Fibroblast of gingiva (primary cell): ENCODE measurements at regions not wholly inside any gene's neighbourhood (a gene's known extent, or its start where the extent isn't known, plus 50 kb on each side); places are given as distances from the start of the nearest gene placed in this dataset.

Experiments used
- DNase-seq: peaks from one replicate; pipeline ENCODE4 v3.0.0-alpha.2; 2011; ENCODE audit warnings: low read depth

DNA sequence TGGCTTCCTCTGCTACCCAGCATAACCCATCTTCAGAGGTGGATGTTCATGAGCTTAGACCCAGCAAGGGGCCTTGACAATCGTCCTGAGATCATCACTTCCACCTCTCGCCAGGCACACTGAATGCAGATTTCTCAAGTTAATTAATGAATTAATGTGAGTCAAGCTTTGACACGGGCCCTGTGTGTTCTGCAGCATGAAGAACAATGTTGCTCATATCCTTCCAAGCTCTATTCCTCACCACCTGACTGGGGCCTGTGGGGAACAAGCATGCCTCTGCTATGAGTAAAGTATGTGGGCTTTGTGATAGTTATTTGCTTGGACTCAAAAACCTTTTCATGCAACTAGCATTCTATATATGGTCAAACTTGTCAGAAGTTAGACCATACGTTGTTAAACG lies 122.0 kb downstream of the SEC16B start:
- DNase-seq = no peak

DNA sequence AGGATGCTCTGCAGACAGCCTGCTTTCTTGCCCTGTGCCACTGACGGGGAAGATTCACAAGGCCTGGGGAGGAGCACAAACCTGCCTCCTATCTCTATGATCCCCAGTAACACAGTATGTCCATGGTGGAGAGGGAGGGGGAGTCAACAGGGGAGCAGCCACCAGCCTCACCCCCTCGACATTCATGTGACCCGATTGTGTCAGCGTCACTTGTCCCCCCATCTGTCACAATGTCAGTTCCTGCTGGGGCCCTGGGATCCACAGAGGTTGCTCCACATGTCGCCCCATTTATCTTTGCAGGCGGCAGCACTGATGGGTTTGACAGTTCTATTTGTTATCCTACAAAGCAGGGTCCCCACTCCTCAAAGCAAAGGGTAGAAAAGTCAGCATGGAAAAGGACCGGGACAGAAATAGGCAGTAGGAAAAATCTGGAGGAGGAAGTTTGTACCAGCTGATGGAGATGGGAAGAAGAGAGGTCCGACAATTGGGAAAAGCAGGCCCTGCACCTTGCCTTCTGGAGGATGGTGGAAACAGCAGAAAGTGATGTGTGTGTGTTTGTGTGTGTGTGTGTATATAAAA lies 130.9 kb downstream of the SEC16B start:
- no peak for DNase-seq

DNA sequence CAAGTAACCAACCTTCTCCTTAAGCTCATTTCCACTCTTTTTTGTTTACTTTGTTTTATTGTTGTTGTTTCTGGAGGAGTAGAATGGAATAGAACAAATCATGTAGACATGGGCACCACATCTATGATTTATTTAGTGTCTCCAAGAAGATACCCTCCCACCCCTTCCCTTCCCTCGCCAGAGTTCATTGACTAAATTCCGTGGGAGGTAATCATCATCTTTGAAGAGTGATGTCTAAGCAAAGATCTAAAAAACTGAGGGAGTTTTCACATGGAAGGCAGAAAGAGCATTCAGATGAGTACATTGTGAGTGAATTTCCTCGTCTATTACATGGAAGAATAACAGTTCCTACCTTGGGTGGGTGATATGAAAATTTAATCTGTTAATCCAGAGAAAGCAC lies 136.2 kb downstream of the SEC16B start:
- no peak for DNase-seq

DNA sequence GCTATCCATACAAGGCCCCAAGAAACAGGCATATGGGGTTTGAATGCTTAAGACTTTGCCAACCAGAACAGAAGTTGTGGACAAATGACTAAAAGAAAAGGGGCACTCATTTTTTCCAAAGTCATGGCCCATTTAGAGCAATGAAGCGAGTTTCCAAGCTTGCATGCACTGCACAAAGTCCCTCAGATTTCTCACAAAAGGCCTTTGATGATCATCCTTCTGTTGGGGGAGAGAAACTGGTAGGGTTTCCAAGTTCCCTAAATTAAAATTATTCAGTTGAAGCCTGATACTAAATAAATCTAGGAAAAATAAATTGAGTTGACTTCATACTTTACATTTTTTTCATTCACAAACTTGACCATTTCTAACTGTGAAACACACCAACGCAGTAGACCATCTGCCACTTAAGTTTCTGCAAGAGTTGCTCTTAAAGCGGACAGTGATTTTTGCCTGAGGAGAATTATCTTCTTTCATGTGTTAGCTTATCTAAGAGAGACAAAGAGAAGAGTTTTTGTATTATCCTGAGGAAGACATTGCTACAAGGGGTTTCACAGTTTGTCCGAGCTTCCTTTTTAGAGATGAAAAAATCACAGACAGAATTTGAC lies 139.2 kb downstream of the SEC16B start:
- DNase-seq = no peak

DNA sequence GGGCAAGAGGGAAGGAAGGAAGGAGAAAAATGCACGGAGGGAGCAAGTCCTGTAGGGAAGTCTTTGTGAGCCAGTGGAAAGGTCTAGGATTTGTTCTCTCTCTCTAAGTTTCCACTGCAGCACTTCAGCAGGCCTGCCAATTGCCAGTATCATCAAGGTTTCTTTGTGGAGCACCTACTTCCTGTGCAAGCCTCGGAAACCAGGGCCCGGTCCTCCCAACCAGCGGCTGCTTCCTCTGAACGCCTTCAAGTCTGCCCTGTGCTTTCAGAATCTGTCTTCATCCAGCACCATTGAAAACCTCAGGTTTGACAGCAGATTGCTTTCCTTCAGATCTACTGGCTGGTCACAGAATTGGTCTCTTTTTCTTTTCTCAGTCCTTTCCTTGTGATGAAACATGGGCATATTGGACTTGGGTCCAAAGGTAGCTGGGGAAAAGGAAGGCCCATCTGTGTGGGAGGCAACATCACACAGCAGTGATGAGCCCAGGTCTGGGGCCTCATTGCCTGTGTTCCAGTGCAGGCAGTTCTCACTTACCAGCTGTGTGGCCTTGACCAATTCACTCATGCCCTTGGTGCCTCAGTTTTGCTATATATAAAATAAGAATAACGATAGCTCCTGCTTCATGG lies 144.5 kb downstream of the SEC16B start:
- DNase-seq = no peak

DNA sequence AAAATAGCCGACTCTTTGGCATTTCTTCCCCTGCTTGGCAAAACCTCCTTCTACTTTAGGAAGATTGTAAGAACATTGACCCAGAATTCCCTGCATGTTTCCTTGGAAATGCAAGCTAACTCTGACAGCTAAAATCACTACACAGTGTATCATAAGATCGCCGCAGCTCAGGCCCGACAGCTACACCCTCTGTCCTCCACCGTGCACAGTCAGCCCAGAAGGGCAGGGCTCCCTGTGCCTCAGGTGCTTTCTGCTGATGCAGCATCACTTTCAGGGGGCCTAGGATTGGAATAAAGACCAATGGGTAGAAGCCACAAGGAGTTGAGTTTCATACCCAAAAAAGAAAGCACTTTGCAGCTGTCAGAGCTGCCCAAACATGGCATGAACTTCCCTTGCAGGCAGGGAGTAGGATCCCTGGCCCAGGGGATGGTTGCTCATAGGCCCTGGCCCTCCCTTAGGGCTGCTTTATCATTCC lies 145.3 kb downstream of the SEC16B start:
- DNase-seq = no peak

DNA sequence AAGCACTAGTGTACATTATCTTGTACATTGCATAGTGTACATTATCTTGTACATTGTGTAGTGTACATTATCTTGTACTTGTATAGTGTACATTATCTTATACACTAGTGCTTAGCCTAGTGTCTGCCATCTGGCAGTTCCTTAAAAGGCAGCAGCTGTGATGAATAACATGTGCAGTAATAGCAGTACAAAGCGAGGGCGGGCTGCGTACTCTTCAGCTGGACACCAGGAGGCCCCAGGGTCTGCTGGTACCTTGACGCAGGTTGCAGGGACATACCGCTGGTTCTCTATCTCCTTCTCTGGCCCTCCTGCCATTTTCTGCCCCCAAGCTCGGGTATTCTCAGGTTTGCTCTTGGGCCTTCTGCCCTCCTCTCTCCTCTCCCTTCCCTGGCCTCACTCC lies 149.6 kb downstream of the SEC16B start:
- no peak for DNase-seq

DNA sequence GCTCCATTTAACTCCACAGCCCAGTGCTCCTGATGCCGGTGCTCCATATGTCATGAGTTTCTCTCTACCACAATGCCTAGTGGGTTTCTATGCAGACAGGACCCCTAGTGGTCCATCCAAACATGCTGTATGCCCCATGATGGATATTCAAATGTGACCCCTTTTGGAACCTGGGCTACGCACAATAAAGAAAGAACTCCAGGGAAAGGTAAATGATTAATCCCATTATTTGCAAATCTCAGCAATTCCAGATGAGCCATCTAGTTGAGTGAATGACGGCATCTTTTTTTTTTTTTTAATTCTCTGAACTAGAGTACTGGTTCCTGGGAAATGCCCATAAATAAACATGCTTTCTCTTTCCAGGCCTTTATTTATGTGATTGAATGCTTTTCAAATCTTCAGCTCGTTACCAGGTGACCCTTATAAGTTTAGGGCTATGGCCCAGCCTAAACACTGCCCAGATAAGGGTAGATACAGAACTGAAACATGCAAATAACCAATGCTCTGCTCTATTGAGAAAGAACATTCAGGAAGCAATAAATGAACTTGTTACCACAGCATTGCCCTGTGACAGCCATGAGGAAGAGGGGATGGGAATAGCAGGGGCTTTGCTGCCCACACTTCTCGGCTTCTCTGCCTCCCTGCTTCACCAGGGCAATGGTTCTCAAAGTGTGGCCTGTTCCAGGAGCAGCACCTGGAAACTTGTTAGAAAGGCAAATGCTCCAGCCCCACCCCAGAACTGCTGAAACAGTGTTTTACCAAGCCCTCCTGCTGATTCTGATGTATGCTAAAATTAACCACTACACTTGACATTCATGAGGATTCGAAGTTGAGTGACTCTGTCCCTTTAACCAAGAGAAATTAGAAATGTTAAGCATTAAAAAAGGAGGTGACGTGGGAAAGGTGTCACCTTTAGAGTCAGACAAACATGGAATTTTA lies 151.7 kb downstream of the SEC16B start:
- no peak for DNase-seq

DNA sequence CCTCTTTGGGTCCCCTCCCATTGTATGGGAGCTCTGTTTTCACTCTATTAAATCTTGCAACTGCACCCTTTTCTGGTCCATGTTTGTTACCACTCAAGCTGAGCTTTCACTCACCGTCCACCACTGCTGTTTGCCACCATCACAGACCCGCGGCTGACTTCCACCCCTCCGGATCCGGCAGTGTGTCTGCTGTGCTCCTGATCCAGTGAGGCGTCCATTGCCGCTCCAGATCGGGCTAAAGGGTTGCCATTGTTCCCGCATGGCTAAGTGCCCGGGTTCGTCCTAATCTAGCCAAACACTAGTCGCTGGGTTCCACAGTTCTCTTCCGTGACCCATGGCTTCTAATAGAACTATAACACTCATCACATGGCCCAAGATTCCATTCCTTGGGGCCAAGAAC lies 157.2 kb downstream of the SEC16B start:
- no peak for DNase-seq

DNA sequence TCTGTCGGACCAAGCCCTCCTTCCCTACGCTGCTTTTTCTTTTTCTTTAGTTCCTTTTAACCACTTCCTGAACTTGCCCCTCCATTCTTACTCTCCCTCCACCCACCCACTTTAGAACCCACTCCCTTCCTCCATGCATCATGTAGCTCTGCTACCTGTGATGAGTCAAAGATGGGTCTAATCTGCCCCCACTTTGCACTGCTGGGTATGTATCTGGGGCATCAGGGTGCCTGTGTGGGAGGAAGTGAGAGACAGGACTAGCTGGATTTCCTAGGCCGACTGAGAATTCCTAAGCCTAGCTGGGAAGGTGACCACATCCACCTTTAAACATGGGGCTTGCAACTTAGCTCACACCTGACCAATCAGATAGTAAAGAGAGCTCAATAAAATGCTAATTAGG lies 157.7 kb downstream of the SEC16B start:
- DNase-seq = no peak

DNA sequence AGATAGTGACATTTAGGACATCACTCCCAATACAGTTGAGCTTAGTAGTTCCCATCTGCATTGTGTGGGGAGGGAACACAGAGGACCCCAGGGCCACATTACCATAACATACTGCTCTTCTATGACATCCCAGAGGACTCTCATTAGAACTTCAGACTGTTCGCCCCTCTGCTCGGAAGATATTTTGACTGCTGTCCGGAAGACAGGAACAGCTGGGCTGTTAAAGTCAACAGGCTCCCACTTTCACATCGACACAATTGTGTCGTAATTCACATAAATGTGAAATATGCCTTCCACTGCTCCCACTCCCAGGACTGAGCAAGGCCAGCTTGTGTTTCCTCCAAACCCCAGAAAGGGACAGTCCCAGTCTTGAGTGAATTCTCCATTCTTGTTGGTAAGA lies 158.4 kb downstream of the SEC16B start:
- DNase-seq = no peak

DNA sequence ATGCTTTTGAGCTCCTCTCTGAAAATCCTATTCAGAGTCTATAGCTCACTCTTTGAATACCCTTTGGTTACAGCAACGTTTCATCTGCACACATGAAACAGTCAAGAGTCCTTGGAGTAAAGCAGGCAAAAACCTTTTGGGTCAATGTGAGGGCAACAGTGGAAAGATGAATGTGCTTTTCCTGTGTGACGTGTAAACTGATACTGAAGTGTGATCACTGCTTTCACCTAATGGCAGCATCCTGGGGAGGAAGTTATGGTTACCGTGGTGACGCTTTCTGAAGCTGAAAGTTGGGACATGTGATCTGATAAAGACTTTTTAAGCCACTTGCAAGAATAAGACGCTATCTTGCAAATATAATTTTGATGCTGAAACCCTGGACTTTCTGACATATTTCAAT lies 160.0 kb downstream of the SEC16B start:
- no peak for DNase-seq

DNA sequence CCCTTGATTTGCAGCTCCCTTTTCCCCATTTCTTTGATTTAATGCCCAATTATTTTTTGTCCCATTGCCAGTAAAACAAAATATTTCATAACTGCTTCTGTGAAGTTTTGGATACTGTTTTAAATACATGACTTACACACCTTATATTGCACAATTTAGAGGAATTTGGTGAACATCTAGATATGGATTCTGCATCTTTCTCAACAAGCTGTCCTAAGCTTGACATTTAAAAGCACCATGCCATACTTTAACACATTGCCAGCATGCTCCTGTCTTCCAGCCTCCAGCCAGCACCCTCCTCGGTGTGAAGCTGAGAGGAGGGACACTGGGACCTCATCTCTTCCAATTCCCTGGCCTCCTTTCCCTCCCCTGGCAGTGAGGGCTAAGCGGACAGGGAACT lies 167.6 kb downstream of the SEC16B start:
- DNase-seq = no peak

DNA sequence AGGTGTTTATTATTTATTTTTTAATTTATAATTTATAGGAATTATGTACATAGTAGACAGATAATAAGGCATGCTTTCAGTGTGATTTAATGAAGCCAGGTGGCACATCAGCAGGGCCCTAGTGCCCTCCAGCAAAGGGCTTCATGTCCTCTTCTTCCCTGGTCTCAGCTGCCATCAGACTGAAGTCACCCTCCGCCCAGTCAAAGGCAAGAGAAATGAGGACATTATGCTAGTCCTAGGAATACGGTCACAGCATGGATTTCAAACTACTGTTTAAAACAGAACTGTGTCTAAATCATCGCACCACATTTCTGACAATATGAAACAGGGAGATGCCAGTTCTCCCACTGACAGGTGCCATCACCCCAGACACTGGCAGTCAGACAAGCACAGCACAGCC lies 168.1 kb downstream of the SEC16B start:
- no peak for DNase-seq

DNA sequence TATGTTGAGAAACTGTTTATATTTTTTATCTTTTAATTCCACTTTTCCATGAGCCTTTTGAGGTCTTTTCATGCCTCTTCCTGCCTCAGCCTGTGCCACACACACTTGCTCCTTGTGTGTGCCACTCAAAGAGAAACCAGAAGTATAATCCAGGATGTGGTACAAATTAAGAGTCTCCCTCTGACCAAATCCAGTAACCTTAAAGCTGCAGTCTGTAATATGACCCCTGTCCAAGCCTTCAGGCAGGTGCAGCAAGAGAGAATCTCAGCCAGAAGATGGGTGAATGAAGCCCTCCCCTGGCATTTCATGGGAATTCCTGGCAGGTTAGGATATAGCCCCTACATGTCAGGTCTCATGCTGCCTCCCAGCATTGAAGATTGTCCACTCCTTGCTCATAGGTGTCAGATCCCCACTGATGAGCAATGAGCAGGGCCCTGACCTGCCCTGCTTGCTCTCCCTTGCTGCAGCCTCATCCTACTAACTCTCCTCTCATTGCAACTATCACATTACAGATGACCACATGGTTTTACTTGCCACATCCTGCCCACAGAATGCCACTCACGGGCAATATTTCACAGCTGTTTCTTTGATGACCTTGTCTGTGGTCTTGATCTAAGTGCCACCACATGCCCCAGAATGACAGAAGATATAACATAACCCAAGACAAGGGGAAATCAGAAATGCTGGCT lies 169.3 kb downstream of the SEC16B start:
- DNase-seq = no peak

DNA sequence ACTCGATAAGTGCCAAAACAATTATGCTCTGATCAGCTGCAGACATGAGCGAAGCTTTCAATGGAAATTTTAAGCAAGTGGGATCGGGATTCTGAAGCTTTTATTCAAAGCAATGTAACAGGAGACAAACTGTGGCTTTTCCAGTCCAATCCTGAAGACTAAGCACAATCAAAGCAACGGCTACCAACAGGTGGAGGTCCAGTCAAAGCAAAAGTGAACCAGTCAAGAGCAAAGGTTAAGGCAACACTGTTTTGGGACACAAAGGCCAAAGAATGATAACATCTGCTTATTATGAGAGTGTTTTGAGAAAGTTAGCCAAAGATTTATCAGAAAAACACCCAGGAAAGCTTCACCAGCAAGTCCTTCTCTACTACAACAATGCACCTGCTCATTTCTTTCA lies 170.1 kb downstream of the SEC16B start:
- DNase-seq = no peak

DNA sequence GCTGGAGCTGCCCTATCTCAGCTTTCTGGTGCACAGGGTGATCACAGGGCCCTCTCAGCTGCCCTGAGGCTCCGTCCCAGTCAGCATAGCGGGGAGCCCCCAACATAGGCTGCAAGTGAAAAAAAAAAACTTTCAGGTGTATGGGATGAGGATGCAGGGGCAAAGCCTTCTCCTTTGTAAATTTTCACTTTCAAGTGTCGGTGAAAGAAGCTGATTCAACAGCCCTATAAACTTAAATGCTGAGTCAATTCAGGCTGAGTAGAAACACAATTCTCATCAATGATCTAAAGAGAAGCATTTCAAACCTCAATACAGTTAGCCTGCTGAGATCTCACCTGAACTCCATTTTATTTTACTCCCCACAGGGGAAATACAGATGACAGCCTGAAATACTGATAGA lies 171.2 kb downstream of the SEC16B start:
- no peak for DNase-seq

DNA sequence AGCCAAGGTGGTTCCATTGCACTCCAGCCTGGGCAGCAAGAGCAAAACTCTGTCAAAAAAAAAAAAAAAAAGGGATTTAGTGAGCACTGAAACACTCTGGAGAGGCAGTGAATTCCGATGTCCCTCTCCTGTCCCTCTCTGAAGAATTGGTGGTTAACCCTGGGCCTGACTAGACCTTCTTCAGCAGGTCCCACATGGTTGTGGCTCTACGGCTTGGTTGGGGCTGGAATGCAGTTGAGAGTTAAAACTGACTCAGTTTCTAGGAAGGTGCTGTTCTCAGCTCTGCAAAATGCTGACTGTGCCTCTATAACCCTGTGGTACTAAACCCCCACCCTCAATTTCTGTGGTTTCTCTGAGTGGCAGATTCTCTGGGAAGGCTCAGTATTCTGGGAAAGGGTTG lies 173.3 kb downstream of the SEC16B start:
- DNase-seq = no peak

DNA sequence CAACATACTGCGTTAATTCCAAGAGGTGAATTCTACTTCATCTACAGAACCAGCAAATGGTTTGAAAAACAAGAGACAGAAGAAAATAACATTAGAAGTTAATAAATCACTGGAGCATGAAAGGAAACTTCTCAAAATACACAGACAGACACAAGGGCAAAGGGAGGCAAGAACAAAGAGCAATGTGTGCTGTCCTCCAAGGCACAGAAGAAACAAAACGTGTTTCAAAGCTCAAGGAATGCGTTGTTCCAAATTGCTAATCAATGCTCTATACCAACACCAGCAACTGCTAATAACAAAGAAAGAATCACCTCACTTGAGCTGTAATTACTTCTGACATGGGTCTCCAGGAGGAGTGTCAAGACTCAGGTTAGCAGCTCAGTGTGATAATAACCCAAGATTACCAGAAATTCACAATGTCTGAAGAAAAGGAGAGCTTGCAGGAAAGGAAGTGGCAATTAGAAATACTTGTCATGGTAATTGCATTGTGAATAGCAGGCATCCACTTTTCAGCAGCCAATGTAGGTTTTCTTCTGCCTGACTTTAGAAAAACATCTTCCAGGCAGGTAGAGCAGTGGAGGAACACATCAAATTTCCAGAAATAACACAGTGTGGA lies 175.4 kb downstream of the SEC16B start:
- DNase-seq = no peak

DNA sequence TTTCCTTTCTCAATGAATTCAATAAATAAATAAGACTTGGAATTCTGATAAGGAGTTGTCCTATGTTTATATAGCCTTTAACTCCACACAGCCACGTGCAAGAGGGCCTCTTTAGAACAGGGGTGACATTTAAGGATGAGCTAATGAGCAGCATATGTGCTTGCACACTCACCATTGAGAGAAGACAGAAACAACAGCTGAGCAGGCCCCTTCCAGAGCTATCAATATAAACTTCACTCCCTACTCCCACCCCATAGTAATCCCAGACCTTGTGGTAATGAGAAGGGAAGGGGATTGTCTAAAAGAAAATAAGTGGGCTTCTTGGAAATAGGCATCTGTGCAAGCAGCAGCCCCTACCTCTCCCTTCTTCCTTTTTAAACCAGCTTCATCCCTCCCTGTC lies 176.0 kb downstream of the SEC16B start:
- DNase-seq = no peak

DNA sequence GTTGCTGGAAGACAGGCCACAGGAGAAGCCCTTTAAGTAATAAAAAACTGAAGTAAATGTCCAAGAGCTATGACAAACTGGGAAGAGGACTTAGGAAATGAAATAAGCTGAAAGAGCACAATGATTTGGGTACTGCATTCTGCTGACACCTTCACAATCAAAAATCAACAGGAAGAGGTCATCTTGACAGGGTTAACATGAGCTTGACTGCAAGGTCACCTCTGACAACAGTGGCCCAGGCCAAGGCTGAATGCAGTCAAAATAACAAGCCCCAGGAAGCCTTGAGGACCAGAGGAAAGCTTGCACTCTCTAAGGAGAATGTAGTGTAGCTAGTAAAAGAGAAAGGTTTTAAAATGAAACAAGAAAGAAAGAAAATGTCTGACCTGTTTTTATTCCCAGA lies 179.3 kb downstream of the SEC16B start:
- no peak for DNase-seq

DNA sequence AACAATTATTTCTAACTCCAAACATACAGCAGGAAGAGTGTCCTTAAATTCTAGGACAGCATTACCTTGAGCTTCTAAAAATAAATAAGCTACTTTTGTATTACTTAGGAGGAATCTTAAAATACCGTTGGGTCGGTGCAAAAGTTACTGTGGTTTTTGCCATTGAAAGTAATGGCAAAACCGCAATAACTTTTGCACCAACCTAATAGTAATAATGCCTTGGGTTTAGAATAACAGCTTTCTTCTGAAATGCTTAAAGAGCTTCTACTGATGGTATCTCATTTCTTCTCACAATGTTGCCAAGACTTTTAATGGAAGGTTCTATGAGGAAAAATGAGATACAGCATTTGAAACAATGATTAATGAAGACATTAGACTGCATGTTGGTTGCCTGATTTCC lies 179.9 kb downstream of the SEC16B start:
- DNase-seq = no peak
